ENCODE measurements at regions not wholly inside any gene's neighbourhood (a gene's known extent, or its start where the extent isn't known, plus 50 kb on each side); places are given as distances from the start of the nearest gene placed in this dataset.

DNA sequence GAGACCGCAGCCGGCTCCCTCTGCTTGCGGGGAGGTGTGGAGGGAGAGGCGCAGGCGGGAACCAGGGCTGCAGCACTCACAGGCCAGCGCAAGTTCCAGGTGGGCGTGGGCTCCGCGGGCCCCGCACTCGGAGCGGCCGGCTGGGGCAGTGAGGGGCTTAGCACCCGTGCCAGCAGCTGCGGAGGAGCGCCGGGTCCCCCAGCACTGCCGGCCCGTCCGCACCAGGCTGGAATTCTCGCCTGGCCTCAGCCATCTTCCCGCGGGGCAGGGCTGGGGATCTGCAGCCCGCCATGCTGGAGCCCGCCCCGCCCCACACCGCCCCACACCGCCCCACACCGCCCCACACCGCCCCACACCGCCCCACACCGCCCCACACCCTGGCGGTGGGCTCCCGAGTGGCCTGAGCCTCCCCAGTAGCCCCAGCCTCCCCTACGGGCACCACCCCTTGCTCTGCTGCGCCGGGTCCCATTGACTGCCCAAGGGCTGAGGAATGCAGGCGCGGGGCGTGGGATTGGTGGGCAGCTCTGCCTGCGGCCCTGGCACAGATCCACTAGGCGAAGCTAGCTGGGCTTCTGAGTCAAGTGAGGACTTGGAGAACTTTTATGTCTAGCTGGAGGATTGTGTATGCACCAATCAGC, 123.9 kb upstream of the MGAT5 start:
- H3K4me3 Mint-ChIP-seq = no peak overlapping the region
- no peak for ATAC-seq
- no peak for DNase-seq
- H3K4me1 Mint-ChIP-seq (ENCODE audit: low read depth) = peaks cover 83% of the 10 kb centered on the region
- no peaks in the 10 kb centered on the region for H3K27me3 Mint-ChIP-seq (ENCODE audit: low read depth)
- H3K36me3 Mint-ChIP-seq (ENCODE audit: insufficient read depth) = peaks cover 19% of the 10 kb centered on the region
- H3K9me3 Mint-ChIP-seq = no peaks in the 10 kb centered on the region

DNA sequence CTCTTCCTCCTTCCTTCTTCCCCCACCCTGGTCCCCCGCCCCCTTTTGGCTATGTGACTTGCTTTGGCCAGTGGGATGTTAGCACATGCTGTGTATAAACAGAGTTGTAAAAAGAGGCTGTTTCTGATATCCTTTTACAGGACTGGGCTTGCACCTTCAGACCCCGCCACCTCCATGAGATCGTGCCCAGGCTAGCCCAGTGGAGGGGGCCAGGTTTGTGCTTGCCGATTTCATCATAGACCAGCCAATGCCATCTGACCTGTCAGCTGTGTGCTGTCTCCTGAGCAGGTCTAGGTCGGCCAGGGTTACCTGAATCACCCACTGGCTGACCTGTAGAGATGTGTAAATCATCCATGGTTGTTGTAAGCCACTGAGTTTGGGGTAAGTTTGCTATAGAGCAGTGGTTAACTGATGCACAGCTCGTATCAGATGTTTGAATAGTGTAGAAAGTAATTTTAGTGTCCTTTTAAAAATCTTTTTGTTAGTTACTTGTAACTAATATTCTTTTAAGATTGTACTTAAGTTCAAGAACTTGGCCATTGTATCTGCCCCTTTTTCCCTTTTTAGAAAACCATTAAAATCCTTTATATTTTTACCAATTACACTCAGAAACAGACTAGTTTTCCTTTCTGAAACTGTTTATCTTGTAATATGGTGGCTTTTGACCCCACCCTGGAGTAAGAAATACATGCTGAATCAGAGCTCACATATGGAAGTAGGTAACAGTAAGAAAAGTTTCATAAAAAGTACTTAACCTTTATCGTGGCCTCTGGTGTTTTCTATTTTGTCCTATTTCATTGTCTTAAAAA, 122.0 kb upstream of the MGAT5 start:
- Mint-ChIP-seq H3K36me3 (ENCODE audit: insufficient read depth) (peaks cover 22% of the 10 kb centered on the region), H3K4me1 (ENCODE audit: low read depth) (peaks cover 77% of the 10 kb centered on the region), H3K9me3 (no peaks in the 10 kb centered on the region), H3K27me3 (ENCODE audit: low read depth) (no peaks in the 10 kb centered on the region), H3K4me3 (no peak overlapping the region)
- no peak for DNase-seq
- no peak for ATAC-seq

DNA sequence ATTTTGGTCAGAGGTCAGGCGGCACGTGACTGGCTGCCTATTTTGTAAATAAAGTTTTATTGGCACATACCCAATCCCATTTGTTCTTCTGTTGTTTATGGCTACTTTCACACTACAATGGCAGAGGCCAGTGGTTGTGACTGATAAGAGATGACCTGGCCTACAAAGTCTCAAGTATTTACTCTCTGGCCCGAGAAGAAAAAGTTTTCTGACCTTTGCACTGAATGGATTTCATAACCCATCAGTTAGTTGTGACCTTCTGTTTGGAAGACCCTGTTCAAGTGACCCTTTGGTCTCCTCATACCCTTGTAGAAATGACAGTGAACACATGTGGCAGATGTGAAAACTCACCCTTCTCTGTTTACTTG, 121.4 kb upstream of the MGAT5 start:
- DNase-seq (no peak), ATAC-seq (no peak)
- peaks cover 22% of the 10 kb centered on the region for H3K36me3 Mint-ChIP-seq (ENCODE audit: insufficient read depth)
- peaks cover 77% of the 10 kb centered on the region for H3K4me1 Mint-ChIP-seq (ENCODE audit: low read depth)
- H3K4me3 Mint-ChIP-seq = no peak overlapping the region
- no peaks in the 10 kb centered on the region for H3K27me3 Mint-ChIP-seq (ENCODE audit: low read depth)
- no peaks in the 10 kb centered on the region for H3K9me3 Mint-ChIP-seq

DNA sequence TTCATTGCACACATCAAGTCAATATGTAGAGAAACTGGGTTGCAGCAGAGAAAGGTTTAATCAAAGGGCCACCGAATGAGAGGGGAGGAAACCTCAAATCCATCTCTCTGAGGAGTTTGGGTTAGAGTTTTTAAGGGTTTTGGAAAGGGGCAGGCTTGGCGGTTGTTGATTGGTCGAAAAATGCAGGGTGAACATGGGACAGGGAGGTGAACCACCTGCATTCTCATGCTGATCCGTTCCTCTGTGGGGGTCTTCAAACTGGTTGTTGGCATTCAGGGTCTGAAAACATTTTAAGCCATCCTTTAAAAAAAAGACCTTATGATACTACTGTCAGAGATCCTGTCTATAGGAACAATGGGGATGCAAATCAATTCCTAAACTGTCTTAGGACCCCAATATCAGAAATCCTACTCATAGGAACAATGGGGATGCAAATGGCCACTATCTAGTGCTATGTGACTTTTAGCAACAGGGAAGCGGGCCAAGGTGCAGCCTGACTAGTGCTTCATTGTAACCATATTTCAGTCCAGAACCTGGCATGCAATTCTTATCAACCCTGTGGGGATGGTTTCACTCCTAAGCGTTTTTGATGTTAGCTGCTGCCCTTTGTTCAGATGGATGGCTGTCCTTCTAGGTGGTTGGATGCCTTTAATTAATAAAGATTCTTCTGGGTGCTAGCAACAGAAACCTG, 120.1 kb upstream of the MGAT5 start:
- H3K4me3 Mint-ChIP-seq = no peak overlapping the region
- H3K27me3 Mint-ChIP-seq (ENCODE audit: low read depth) = no peaks in the 10 kb centered on the region
- H3K9me3 Mint-ChIP-seq = no peaks in the 10 kb centered on the region
- peaks cover 77% of the 10 kb centered on the region for H3K4me1 Mint-ChIP-seq (ENCODE audit: low read depth)
- peaks cover 22% of the 10 kb centered on the region for H3K36me3 Mint-ChIP-seq (ENCODE audit: insufficient read depth)
- ATAC-seq (no peak), DNase-seq (no peak)

DNA sequence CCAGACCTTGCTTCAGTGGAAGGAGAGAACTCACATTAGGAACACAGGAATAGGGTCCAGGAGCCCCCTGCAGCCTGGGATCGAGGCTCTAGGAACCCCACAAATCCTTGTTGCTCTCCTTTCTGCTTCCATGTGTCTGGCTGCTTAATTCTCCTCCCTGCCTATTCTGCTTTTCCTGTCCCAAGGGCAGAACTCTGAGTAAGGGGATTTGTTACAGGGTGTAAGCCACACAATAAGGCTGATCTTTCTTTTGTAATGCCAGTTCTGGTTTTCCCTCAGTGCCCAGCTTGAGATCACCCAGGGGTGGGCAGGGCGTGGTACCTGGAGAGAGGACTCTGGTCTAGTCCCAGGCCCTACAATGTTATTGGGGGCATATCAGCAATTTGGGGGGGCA, 119.6 kb upstream of the MGAT5 start:
- DNase-seq (no peak), ATAC-seq (no peak)
- Mint-ChIP-seq H3K4me1 (ENCODE audit: low read depth) (peaks cover 77% of the 10 kb centered on the region), H3K4me3 (no peak overlapping the region), H3K9me3 (no peaks in the 10 kb centered on the region), H3K27me3 (ENCODE audit: low read depth) (no peaks in the 10 kb centered on the region), H3K36me3 (ENCODE audit: insufficient read depth) (peaks cover 19% of the 10 kb centered on the region)

DNA sequence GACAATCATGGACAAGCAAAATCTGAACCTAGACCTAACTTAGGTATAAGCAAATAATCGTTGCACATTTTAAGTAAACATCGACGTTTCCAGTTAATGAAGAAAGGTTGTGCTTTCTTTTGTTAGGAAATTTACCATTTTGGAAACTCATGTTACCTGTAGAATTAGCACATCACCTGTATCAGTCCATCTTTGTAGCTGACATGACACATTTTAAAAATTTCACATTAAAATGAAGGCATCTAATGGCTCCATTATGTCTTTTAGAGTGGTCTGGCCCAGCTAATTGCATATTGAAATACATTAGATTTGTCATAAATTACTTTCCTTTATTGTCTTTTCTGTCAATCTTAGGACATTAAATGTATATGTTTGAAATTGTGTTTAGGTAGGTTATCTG, 119.0 kb upstream of the MGAT5 start:
- ATAC-seq (no peak), DNase-seq (no peak)
- H3K9me3 Mint-ChIP-seq = no peaks in the 10 kb centered on the region
- H3K27me3 Mint-ChIP-seq (ENCODE audit: low read depth) = no peaks in the 10 kb centered on the region
- H3K36me3 Mint-ChIP-seq (ENCODE audit: insufficient read depth) = peaks cover 20% of the 10 kb centered on the region
- no peak overlapping the region for H3K4me3 Mint-ChIP-seq
- H3K4me1 Mint-ChIP-seq (ENCODE audit: low read depth) = peaks cover 80% of the 10 kb centered on the region

DNA sequence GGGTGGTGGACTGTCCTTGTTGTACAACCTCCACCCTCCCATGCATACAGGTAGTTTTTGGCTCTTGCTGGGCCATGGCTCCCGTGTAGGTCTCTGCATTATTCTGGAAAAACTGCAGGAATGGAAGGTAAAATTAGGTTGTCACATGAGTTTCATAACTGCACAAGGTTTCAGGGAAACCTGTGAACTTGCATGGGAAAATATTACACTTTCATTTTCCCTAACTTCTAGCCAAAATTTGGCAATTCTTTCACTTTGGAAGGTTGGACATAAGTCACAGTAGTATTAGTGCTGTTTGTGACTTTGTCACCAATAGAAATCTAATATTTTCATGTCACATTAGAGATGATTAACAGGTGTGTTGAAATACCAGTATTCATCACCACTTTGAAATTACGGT, 118.1 kb upstream of the MGAT5 start:
- ATAC-seq (no peak), DNase-seq (no peak)
- H3K9me3 Mint-ChIP-seq = no peaks in the 10 kb centered on the region
- no peak overlapping the region for H3K4me3 Mint-ChIP-seq
- no peaks in the 10 kb centered on the region for H3K27me3 Mint-ChIP-seq (ENCODE audit: low read depth)
- peaks cover 85% of the 10 kb centered on the region for H3K4me1 Mint-ChIP-seq (ENCODE audit: low read depth)
- peaks cover 18% of the 10 kb centered on the region for H3K36me3 Mint-ChIP-seq (ENCODE audit: insufficient read depth)

DNA sequence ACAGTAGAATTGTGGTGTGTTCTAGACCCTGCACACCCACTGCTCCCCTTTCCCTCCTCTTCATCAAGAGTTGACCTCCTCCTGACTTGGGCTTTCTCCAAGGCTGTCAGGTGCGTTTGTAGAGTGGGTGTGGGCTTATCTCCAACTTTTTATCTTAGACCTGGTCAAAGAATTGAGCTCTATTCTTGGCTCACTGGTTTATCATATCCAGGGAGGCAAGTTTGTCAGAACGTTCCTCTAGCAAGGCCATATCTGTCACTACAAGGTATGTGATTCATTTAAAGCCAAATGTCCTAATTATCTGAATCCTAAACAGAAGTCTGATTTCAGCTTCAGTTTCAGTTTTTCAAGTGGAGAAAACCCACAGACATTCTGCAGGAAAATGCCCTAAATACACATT, 117.1 kb upstream of the MGAT5 start:
- peaks cover 18% of the 10 kb centered on the region for H3K36me3 Mint-ChIP-seq (ENCODE audit: insufficient read depth)
- H3K9me3 Mint-ChIP-seq = no peaks in the 10 kb centered on the region
- H3K27me3 Mint-ChIP-seq (ENCODE audit: low read depth) = no peaks in the 10 kb centered on the region
- peak; percentile 21 to 37 for ATAC-seq
- DNase-seq = no peak
- peak overlapping the region; percentile 46 for H3K4me3 Mint-ChIP-seq
- H3K4me1 Mint-ChIP-seq (ENCODE audit: low read depth) = peaks cover 88% of the 10 kb centered on the region

DNA sequence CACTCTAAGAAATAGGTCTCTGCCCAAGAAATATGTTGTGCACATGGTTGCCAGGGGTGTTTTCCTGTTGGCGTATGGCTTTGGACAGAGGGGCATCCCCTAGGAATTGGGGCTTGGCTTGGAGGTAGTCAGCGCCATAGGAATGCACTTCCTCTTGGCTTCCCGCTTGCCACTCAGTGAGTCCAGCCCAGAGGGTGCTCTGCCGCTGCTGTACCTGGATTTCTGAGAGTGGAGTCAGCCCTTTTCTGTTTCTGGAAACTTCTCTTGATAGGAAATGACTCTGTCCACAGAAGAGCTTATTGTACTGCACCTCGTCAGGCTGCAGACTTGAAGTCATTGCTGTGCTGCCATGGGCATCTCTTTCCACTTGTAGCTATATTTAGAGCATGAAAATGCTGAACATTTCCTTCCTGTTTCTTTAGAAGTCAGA, 116.7 kb upstream of the MGAT5 start:
- Mint-ChIP-seq H3K4me3 (peak overlapping the region; percentile 46), H3K4me1 (ENCODE audit: low read depth) (peaks cover 89% of the 10 kb centered on the region)
- peak; percentile 31 to 54 for ATAC-seq

DNA sequence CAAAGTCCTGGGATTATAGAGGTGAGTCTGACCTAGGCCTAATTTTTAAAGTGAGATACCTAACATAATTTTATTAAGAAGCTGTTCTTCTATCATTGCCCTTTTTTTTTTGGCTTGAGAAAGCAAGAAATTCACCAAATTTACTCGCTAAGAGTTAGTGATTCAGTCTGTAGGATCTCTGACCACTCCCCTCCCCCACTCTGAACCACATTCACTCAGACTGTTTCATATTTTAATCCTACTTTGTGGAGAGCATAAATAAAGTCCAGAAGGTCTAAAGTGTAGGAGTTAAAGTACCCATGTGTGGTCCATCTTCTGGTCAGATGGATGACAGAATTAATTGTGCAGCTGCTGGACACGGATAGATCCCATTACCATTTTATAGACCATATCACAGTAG, 115.8 kb upstream of the MGAT5 start:
- ATAC-seq = no peak
- no peaks in the 10 kb centered on the region for H3K9me3 Mint-ChIP-seq

More for the DNA sequence above, 116.7 kb upstream of the MGAT5 start:
- Mint-ChIP-seq H3K27me3 (ENCODE audit: low read depth) (no peaks in the 10 kb centered on the region), H3K9me3 (no peaks in the 10 kb centered on the region), H3K36me3 (ENCODE audit: insufficient read depth) (peaks cover 17% of the 10 kb centered on the region)
- no peak for DNase-seq

DNA sequence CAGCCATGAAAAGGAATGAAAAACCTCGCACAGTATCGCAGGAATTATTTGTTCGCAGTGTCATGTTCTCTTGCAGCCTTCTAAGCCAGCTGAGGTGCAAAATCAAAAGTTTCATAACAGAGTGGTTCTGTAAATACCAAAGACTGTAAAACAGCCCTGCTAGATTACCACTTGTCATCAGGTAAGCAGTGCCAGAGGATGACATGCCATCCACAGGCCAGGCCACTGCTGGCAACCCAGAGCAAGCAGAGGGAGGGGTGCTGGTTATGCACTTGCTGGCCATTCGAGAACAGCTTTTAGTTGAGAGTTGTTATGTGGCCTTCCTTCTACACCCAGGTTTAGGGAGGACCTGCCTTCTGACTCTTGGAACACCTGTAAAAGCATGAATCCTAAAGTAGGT, 114.3 kb upstream of the MGAT5 start:
- DNase-seq (no peak), ATAC-seq (no peak)
- peaks cover 88% of the 10 kb centered on the region for H3K4me1 Mint-ChIP-seq (ENCODE audit: low read depth)
- H3K9me3 Mint-ChIP-seq = no peaks in the 10 kb centered on the region
- peaks cover 24% of the 10 kb centered on the region for H3K36me3 Mint-ChIP-seq (ENCODE audit: insufficient read depth)
- H3K27me3 Mint-ChIP-seq (ENCODE audit: low read depth) = no peaks in the 10 kb centered on the region
- no peak overlapping the region for H3K4me3 Mint-ChIP-seq

More for the DNA sequence above, 115.8 kb upstream of the MGAT5 start:
- H3K4me3 Mint-ChIP-seq = no peak overlapping the region
- no peaks in the 10 kb centered on the region for H3K27me3 Mint-ChIP-seq (ENCODE audit: low read depth)
- no peak for DNase-seq
- peaks cover 89% of the 10 kb centered on the region for H3K4me1 Mint-ChIP-seq (ENCODE audit: low read depth)
- peaks cover 19% of the 10 kb centered on the region for H3K36me3 Mint-ChIP-seq (ENCODE audit: insufficient read depth)

DNA sequence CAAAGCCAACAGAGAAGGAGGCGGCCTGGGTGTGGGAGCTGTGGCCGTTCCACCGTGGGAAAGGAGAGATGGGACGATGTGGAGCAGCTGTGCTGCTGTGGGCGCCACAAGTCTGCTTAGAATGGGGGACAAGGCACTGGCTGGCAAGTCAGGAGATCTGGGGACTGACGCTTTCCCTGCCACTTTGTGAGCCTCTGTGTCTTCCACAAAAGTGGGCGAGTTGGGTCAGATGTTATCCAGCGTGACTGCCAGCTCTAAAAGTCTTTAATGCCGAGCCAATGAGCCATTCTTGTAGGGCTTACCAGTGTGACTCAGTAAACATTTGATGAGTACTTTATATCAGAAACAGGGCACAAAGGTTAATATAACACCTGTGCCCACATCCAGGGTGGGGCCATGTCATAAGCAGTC, 113.6 kb upstream of the MGAT5 start:
- no peak overlapping the region for H3K4me3 Mint-ChIP-seq
- peak in 1 of 2 donors; percentile 17 for ATAC-seq

DNA sequence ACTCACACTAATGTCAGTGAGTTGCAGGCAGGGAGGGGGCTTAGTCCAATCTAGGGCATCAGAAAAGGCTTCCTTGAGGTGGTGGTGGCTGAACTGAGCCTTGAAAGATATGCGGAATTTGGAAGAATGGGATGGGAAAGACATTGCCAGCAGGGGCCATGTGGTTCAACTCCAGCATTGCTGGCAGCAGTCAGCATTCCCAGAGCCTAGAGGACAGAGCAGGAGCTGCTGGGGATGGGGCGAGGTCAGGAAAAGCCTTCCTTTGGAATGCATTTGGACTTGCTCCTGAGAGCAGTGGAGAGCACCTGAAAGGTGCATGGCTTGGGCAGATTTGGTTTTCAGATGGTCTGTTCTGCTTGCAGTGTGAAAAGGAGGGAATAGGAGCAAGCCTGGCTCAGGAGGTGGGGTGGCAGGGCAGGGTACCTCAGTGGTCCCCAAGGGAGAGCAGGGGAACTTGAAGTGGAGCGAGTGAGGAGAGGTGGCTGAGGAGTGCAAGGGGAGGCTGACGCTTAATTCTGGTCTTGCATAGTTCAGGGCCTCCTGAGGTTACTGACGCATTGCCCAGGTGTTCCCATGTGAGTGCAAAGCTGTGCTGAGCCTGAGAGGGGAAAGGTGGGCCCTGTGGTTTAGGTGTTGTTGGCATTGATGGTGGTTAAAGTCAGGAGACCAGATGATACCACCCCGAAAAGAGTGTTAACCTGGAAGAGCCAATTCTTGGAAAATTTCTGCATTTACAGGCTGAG, 112.1 kb upstream of the MGAT5 start:
- Mint-ChIP-seq H3K27me3 (ENCODE audit: low read depth) (no peaks in the 10 kb centered on the region), H3K36me3 (ENCODE audit: insufficient read depth) (peaks cover 22% of the 10 kb centered on the region), H3K4me1 (ENCODE audit: low read depth) (peaks cover 88% of the 10 kb centered on the region), H3K9me3 (no peaks in the 10 kb centered on the region), H3K4me3 (no peak overlapping the region)
- DNase-seq (no peak), ATAC-seq (peak in 1 of 2 donors; percentile 49)

More for the DNA sequence above, 113.6 kb upstream of the MGAT5 start:
- no peaks in the 10 kb centered on the region for H3K9me3 Mint-ChIP-seq
- peaks cover 87% of the 10 kb centered on the region for H3K4me1 Mint-ChIP-seq (ENCODE audit: low read depth)
- peaks cover 24% of the 10 kb centered on the region for H3K36me3 Mint-ChIP-seq (ENCODE audit: insufficient read depth)
- H3K27me3 Mint-ChIP-seq (ENCODE audit: low read depth) = no peaks in the 10 kb centered on the region
- no peak for DNase-seq

DNA sequence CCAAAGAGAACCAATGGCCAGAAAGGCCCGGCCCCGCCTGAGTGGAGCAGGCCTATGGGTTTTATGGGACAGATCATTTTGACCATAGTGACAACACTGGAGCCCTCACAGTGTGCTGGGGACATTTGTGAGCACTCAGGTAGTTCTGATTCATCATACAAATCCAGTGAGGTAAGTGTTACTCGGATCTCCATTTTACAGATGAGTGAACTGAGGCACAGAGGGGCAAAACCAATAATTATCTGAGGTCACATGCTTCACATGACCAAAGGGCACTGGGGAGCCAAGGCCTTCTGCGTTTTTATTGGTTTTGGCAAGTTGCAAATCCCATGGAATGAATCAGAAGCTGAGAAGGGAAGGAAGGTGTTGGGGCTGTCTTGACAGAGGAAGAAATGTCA, 111.5 kb upstream of the MGAT5 start:
- ATAC-seq (peak in 1 of 2 donors; percentile 19), DNase-seq (no peak)
- no peaks in the 10 kb centered on the region for H3K9me3 Mint-ChIP-seq
- H3K4me1 Mint-ChIP-seq (ENCODE audit: low read depth) = peaks cover 86% of the 10 kb centered on the region
- no peak overlapping the region for H3K4me3 Mint-ChIP-seq
- H3K36me3 Mint-ChIP-seq (ENCODE audit: insufficient read depth) = peaks cover 21% of the 10 kb centered on the region
- no peaks in the 10 kb centered on the region for H3K27me3 Mint-ChIP-seq (ENCODE audit: low read depth)

Data from activated T-cell treated with anti-CD3 and anti-CD28 coated beads, Interleukin-2, amount 50 U/mL, for 4 hours (primary cell).